ENCODE measurements at regions not wholly inside any gene's neighbourhood (a gene's known extent, or its start where the extent isn't known, plus 50 kb on each side); places are given as distances from the start of the nearest gene placed in this dataset.

DNA sequence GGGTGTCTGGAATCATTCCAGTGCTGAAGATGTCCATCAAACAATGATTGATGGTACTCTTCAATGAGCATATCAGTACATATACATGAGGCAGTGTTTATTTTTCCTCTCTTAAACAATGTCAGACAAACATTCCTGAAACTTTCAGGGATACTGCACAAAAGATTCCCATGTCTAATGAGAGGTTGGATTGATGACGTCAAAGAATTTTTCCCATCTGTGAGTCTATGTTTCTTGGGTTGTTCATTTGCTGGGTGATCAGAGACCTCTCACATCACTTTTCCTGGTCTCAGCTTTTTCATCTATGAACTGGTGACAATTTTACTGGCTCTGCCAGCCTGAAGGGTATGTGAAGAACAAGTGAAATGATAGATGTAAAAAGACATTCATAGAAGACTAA lies 325.5 kb downstream of the EN1 start:
- H3K27me3 Mint-ChIP-seq (ENCODE audit: low read depth): peaks cover 7% of the 10 kb centered on the region
- H3K4me1 Mint-ChIP-seq: no peaks in the 10 kb centered on the region
- H3K27ac Mint-ChIP-seq: no peak overlapping the region
- no peak for DNase-seq (ENCODE audit: low spot score in 2 of 2, unreplicated experiment in 2 of 2)
- H3K36me3 Mint-ChIP-seq: peaks cover 4% of the 10 kb centered on the region
- TF ChIP-seq CTCF (IDR thresholded peaks at IDR 0.05; ENCODE audit: unreplicated experiment): no peak
- H3K4me3 Mint-ChIP-seq: no peak overlapping the region
- peaks cover 13% of the 10 kb centered on the region for H3K9me3 Mint-ChIP-seq

DNA sequence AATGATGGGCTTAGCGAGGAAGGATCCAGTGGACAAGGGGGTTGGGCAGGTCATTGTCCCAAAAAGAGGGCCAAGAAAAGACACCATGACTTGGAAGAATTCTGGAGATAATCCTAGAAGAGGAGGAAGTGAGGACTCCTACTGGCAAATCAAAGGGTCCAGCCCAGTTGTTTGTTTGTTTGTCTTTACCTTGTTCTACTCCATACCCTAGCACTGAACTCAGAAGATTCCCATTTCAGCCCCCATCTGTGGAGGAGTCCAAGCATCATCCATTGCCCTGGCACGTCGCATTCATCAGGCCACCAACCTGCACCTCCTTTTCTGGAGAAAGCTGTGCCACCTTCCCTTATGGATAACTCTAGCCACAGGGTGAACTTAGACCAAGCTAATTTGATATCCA lies 326.2 kb downstream of the EN1 start:
- Mint-ChIP-seq H3K9me3 (peaks cover 13% of the 10 kb centered on the region), H3K27me3 (ENCODE audit: low read depth) (peaks cover 4% of the 10 kb centered on the region), H3K4me1 (no peaks in the 10 kb centered on the region), H3K36me3 (peaks cover 4% of the 10 kb centered on the region), H3K4me3 (no peak overlapping the region), H3K27ac (no peak overlapping the region)
- no peak for TF ChIP-seq CTCF (IDR thresholded peaks at IDR 0.05; ENCODE audit: unreplicated experiment)
- DNase-seq (ENCODE audit: low spot score in 2 of 2, unreplicated experiment in 2 of 2): no peak

- no peaks in the 10 kb centered on the region for H3K4me1 Mint-ChIP-seq
- TF ChIP-seq CTCF (IDR thresholded peaks at IDR 0.05; ENCODE audit: unreplicated experiment): no peak
- peaks cover 4% of the 10 kb centered on the region for H3K36me3 Mint-ChIP-seq
- H3K27me3 Mint-ChIP-seq (ENCODE audit: low read depth): no peaks in the 10 kb centered on the region
- H3K27ac Mint-ChIP-seq: no peak overlapping the region
- DNase-seq (ENCODE audit: low spot score in 2 of 2, unreplicated experiment in 2 of 2): no peak
- H3K4me3 Mint-ChIP-seq: no peak overlapping the region
- H3K9me3 Mint-ChIP-seq: peaks cover 13% of the 10 kb centered on the region
These were observed 327.2 kb downstream of the EN1 start for GRCh38 chr2:118520246-118520645.

DNA sequence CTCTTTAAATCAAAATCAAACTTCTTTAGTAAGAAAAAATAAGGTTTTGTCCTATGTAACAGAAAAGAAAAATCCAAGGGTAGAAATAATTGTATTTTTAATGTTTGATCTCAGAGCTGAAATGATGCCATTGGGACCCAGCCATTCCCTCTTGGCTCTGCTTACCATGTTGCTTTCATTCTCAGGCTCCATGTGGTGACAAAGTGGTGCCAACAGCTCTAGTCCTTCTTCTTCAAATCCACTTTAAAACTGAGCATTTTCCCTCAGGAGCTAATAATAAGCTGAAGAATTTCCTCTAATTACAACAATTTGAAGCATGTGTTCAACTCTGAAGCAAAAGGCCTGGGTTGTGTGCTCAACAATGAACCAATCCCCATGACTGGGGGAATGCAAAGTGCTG lies 327.9 kb downstream of the EN1 start:
- Mint-ChIP-seq H3K4me1 (no peaks in the 10 kb centered on the region), H3K27me3 (ENCODE audit: low read depth) (no peaks in the 10 kb centered on the region), H3K27ac (no peak overlapping the region), H3K4me3 (no peak overlapping the region), H3K36me3 (peaks cover 4% of the 10 kb centered on the region), H3K9me3 (peaks cover 17% of the 10 kb centered on the region)
- DNase-seq (ENCODE audit: low spot score in 2 of 2, unreplicated experiment in 2 of 2): no peak
- TF ChIP-seq CTCF (IDR thresholded peaks at IDR 0.05; ENCODE audit: unreplicated experiment): no peak

GRCh38 chr2:118510807-118511206 lies 336.6 kb downstream of the EN1 start:
- H3K27me3 Mint-ChIP-seq (ENCODE audit: low read depth): no peaks in the 10 kb centered on the region
- peaks cover 16% of the 10 kb centered on the region for H3K4me1 Mint-ChIP-seq
- H3K4me3 Mint-ChIP-seq: no peak overlapping the region
- no peak for TF ChIP-seq CTCF (IDR thresholded peaks at IDR 0.05; ENCODE audit: unreplicated experiment)
- DNase-seq (ENCODE audit: low spot score in 2 of 2, unreplicated experiment in 2 of 2): no peak
- H3K9me3 Mint-ChIP-seq: peaks cover 8% of the 10 kb centered on the region
- H3K36me3 Mint-ChIP-seq: no peaks in the 10 kb centered on the region
- H3K27ac Mint-ChIP-seq: no peak overlapping the region

GRCh38 chr2:118509319-118510004 lies 338.0 kb downstream of the EN1 start:
- Mint-ChIP-seq H3K4me3 (no peak overlapping the region), H3K36me3 (no peaks in the 10 kb centered on the region), H3K27me3 (ENCODE audit: low read depth) (peaks cover 7% of the 10 kb centered on the region), H3K27ac (no peak overlapping the region), H3K4me1 (peaks cover 16% of the 10 kb centered on the region), H3K9me3 (peaks cover 3% of the 10 kb centered on the region)
- TF ChIP-seq CTCF (IDR thresholded peaks at IDR 0.05; ENCODE audit: unreplicated experiment): no peak
- DNase-seq (ENCODE audit: low spot score in 2 of 2, unreplicated experiment in 2 of 2): no peak

Measured in mesothelial cell of epicardium (in vitro differentiated cells).